ENCODE measurements at regions not wholly inside any gene's neighbourhood (a gene's known extent, or its start where the extent isn't known, plus 50 kb on each side); places are given as distances from the start of the nearest gene placed in this dataset.

GRCh38 chr17:73824321-73824720 is 180.1 kb upstream of the SDK2 start:
- WGBS (ENCODE audit: low lambda C conversion rate) = 31% methylated on average over 4 of the region's 4 CpGs
- no peaks in the 10 kb centered on the region for H4K20me1 ChIP-seq (ENCODE audit: insufficient read depth, low read length)
- intact Hi-C loops (cut with micrococcal nuclease; ENCODE audit: unreplicated experiment) (no loop called here), in situ Hi-C loops (cut with HindIII; ENCODE audit: extremely low pct_ligation_motif_present, low pct_unique_long_range_greater_than_20kb) (no loop called here)
- H3K9ac ChIP-seq (ENCODE audit: insufficient read depth, low read depth, low read length) = no peak overlapping the region; the same call in 1 of the 2 replicates
- no peaks in the 10 kb centered on the region for H3K79me2 ChIP-seq (ENCODE audit: insufficient read depth, low read length)
- peaks cover 4 to 44% of the 10 kb centered on the region in 2 experiments; a peak in 4 of 5 replicates for H3K27me3 ChIP-seq (ENCODE audit: control insufficient read depth in 1 of 2, insufficient read depth in 2 of 2, low read length in 2 of 2)
- ATAC-seq (no peak), DNase-seq (ENCODE audit: low spot score) (no peak), FAIRE-seq (no peak)
- H3K4me3 ChIP-seq (replicated peaks in 1 of 3; ENCODE audit: insufficient read depth in 1 of 3, low read depth in 2 of 3, low read length in 3 of 3) = no peak overlapping the region
- H3K4me2 ChIP-seq (ENCODE audit: low read depth, low read length) = no peak overlapping the region
- CTCF ChIA-PET (ENCODE audit: low intra/inter-chr PET ratio, low total read pairs) = no interaction called here
- peaks cover 29% of the 10 kb centered on the region for H3K4me1 ChIP-seq (ENCODE audit: insufficient read depth, low read length)
- H3K9me3 ChIP-seq (ENCODE audit: low read length) = peaks cover under 1% of the 10 kb centered on the region; the same call in 1 of the 2 replicates
- no peak overlapping the region for H2AFZ ChIP-seq (ENCODE audit: low read length)
- H3K27ac ChIP-seq (ENCODE audit: extremely low read length, insufficient read depth, low read length) = no peak overlapping the region
- no TSS peak for BruUV-seq (replicated peaks)
- POLR2A ChIA-PET = no interaction called here
- H3K36me3 ChIP-seq (replicated peaks in 1 of 2; ENCODE audit: control insufficient read depth in 1 of 2, insufficient read depth in 2 of 2, low read length in 2 of 2) = no peaks in the 10 kb centered on the region
- TF ChIP-seq ZNF781 (CRISPR knock-in tag; IDR thresholded peaks at IDR 0.05; ENCODE audit: borderline replicate concordance, not compliant biosample characterization) = no peak
- TF ChIP-seq KLF16 (CRISPR knock-in tag; IDR thresholded peaks at IDR 0.05) = no peak
- TF ChIP-seq BCL3 (CRISPR knock-in tag; IDR thresholded peaks at IDR 0.05) = no peak
- no peak for TF ChIP-seq FIP1L1 (IDR thresholded peaks at IDR 0.05; ENCODE audit: borderline replicate concordance, insufficient read depth, low read depth, low read length)
- TF ChIP-seq ZNF142 (CRISPR knock-in tag; IDR thresholded peaks at IDR 0.05) = no peak
- TF ChIP-seq ZBTB4 (CRISPR knock-in tag; IDR thresholded peaks at IDR 0.05; ENCODE audit: borderline replicate concordance) = no peak
- TF ChIP-seq POGK (CRISPR knock-in tag; conservative IDR thresholded peaks at IDR 0.05) = no peak
- no peak for TF ChIP-seq SRSF9 (IDR thresholded peaks at IDR 0.05; ENCODE audit: borderline replicate concordance, insufficient read depth, low read depth, low read length, poor library complexity, severe bottlenecking)
- TF ChIP-seq HIVEP1 (CRISPR knock-in tag; IDR thresholded peaks at IDR 0.05) = no peak
- TF ChIP-seq NCOA1 (CRISPR knock-in tag; IDR thresholded peaks at IDR 0.05) = no peak
- TF ChIP-seq ZBTB20 (CRISPR knock-in tag; IDR thresholded peaks at IDR 0.05; ENCODE audit: borderline replicate concordance, low read depth) = no peak

Data from HepG2 (cell line).